ENCODE measurements at regions not wholly inside any gene's neighbourhood (a gene's known extent, or its start where the extent isn't known, plus 50 kb on each side); places are given as distances from the start of the nearest gene placed in this dataset.

DNA sequence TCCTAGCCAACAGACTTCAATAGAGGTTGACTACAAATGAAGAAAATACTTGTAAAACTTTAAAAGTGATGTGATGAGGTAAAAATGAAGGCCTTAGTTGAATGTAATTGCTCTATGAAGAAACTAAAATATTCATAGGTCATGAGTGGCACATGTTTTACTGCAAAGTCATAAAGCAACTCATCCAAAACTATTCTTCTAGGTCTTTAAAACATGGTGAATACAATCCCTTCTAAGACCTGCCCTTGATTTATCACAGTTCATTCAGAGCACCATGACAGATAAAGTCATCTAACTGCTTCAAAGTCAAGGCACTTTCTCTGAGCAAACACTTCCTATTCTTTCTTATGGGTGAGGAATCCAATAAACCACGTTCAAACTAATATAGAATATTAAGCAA lies 713.5 kb downstream of the SORCS1 start (continued):
- TF ChIP-seq, protein P1, sequence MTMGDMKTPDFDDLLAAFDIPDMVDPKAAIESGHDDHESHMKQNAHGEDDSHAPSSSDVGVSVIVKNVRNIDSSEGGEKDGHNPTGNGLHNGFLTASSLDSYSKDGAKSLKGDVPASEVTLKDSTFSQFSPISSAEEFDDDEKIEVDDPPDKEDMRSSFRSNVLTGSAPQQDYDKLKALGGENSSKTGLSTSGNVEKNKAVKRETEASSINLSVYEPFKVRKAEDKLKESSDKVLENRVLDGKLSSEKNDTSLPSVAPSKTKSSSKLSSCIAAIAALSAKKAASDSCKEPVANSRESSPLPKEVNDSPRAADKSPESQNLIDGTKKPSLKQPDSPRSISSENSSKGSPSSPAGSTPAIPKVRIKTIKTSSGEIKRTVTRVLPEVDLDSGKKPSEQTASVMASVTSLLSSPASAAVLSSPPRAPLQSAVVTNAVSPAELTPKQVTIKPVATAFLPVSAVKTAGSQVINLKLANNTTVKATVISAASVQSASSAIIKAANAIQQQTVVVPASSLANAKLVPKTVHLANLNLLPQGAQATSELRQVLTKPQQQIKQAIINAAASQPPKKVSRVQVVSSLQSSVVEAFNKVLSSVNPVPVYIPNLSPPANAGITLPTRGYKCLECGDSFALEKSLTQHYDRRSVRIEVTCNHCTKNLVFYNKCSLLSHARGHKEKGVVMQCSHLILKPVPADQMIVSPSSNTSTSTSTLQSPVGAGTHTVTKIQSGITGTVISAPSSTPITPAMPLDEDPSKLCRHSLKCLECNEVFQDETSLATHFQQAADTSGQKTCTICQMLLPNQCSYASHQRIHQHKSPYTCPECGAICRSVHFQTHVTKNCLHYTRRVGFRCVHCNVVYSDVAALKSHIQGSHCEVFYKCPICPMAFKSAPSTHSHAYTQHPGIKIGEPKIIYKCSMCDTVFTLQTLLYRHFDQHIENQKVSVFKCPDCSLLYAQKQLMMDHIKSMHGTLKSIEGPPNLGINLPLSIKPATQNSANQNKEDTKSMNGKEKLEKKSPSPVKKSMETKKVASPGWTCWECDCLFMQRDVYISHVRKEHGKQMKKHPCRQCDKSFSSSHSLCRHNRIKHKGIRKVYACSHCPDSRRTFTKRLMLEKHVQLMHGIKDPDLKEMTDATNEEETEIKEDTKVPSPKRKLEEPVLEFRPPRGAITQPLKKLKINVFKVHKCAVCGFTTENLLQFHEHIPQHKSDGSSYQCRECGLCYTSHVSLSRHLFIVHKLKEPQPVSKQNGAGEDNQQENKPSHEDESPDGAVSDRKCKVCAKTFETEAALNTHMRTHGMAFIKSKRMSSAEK (CRISPR knock-in tag; IDR thresholded peaks at IDR 0.05; ENCODE audit: borderline replicate concordance) = no peak
- no peak for TF ChIP-seq ZNF138 (CRISPR knock-in tag; conservative IDR thresholded peaks at IDR 0.05)
- TF ChIP-seq NR1H2 (CRISPR knock-in tag; IDR thresholded peaks at IDR 0.05) = no peak
- no peak for TF ChIP-seq NFYB (CRISPR knock-in tag; conservative IDR thresholded peaks at IDR 0.05; ENCODE audit: low read depth)
- TF ChIP-seq, protein P2, sequence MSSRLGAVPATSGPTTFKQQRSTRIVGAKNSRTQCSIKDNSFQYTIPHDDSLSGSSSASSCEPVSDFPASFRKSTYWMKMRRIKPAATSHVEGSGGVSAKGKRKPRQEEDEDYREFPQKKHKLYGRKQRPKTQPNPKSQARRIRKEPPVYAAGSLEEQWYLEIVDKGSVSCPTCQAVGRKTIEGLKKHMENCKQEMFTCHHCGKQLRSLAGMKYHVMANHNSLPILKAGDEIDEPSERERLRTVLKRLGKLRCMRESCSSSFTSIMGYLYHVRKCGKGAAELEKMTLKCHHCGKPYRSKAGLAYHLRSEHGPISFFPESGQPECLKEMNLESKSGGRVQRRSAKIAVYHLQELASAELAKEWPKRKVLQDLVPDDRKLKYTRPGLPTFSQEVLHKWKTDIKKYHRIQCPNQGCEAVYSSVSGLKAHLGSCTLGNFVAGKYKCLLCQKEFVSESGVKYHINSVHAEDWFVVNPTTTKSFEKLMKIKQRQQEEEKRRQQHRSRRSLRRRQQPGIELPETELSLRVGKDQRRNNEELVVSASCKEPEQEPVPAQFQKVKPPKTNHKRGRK (CRISPR knock-in tag; IDR thresholded peaks at IDR 0.05; ENCODE audit: borderline replicate concordance) = no peak

DNA sequence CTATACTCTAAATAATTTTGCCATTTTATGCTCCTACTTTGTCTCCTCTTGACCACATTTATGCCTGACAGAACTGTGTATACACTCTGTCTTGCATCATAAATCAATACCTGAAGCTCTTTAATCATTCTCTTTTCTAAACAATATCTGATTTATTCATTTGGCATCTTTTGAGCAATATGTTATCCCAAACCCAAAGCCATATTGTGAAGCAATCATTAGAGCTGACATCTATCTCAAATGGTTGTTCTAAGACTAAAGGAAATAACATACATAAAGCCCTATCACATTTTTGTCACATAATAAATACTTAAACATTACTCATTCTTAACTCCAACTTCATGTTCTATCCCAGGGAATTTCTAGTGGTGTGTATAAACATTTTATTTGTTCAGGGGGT lies 717.6 kb downstream of the SORCS1 start:
- Mint-ChIP-seq H3K27ac (no peak overlapping the region), H3K4me3 (no peak overlapping the region), H3K4me1 (no peaks in the 10 kb centered on the region), H3K9me3 (peaks cover 7% of the 10 kb centered on the region; the same call in 1 of the 2 replicates), H3K36me3 (no peaks in the 10 kb centered on the region), H3K27me3 (ENCODE audit: low read depth) (no peaks in the 10 kb centered on the region)
- POLR2A ChIA-PET = no interaction called here
- ATAC-seq = no peak
- TF ChIP-seq ZNF121 (CRISPR knock-in tag; IDR thresholded peaks at IDR 0.05) = no peak
- CTCF ChIA-PET = no interaction called here
- no peak for DNase-seq (ENCODE audit: low spot score)

DNA sequence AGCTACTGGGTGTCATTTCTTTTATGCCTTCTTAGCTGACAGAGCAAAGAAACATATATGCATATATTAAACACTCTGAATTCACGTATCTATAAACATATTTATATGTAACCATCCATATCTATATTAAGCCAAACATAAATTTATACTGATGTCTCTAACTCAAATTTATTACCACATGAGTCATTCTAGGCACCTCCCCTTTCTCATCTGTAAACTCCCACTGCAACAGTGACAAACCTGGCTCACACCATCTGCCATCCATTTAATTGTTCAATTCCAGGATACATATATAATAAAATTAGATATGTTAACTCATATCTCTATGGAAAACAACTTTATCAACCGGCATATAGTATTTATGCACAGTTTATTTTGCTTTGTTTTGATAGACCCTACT lies 722.3 kb downstream of the SORCS1 start:
- Mint-ChIP-seq H3K27me3 (ENCODE audit: low read depth) (no peaks in the 10 kb centered on the region), H3K9me3 (peaks cover 7% of the 10 kb centered on the region; the same call in 1 of the 2 replicates), H3K27ac (no peak overlapping the region), H3K4me1 (no peaks in the 10 kb centered on the region), H3K4me3 (no peak overlapping the region), H3K36me3 (no peaks in the 10 kb centered on the region)
- TF ChIP-seq, protein P3, sequence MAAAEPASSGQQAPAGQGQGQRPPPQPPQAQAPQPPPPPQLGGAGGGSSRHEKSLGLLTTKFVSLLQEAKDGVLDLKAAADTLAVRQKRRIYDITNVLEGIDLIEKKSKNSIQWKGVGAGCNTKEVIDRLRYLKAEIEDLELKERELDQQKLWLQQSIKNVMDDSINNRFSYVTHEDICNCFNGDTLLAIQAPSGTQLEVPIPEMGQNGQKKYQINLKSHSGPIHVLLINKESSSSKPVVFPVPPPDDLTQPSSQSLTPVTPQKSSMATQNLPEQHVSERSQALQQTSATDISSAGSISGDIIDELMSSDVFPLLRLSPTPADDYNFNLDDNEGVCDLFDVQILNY (CRISPR knock-in tag; IDR thresholded peaks at IDR 0.05) = no peak
- TF ChIP-seq ELF4 (CRISPR knock-in tag; IDR thresholded peaks at IDR 0.05; ENCODE audit: low read depth) (no peak), NR2C2 (CRISPR knock-in tag; IDR thresholded peaks at IDR 0.05) (no peak), ETV6 (CRISPR knock-in tag; IDR thresholded peaks at IDR 0.05) (no peak), CREB1 (CRISPR knock-in tag; IDR thresholded peaks at IDR 0.05) (no peak), CBFB (CRISPR knock-in tag; IDR thresholded peaks at IDR 0.05; ENCODE audit: low read depth) (no peak), RORB (CRISPR knock-in tag; IDR thresholded peaks at IDR 0.05) (no peak), JUN (CRISPR knock-in tag; IDR thresholded peaks at IDR 0.05) (no peak), TEAD1 (CRISPR knock-in tag; IDR thresholded peaks at IDR 0.05) (no peak), ESRRA (CRISPR knock-in tag; IDR thresholded peaks at IDR 0.05; ENCODE audit: borderline replicate concordance) (no peak)
- TF ChIP-seq, protein P2 (CRISPR knock-in tag; IDR thresholded peaks at IDR 0.05; ENCODE audit: borderline replicate concordance) = no peak
- TF ChIP-seq, protein P4, sequence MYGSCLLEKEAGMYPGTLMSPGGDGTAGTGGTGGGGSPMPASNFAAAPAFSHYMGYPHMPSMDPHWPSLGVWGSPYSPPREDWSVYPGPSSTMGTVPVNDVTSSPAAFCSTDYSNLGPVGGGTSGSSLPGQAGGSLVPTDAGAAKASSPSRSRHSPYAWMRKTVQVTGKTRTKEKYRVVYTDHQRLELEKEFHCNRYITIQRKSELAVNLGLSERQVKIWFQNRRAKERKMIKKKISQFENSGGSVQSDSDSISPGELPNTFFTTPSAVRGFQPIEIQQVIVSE (CRISPR knock-in tag; IDR thresholded peaks at IDR 0.05; ENCODE audit: borderline replicate concordance) = no peak
- TF ChIP-seq, protein P5, sequence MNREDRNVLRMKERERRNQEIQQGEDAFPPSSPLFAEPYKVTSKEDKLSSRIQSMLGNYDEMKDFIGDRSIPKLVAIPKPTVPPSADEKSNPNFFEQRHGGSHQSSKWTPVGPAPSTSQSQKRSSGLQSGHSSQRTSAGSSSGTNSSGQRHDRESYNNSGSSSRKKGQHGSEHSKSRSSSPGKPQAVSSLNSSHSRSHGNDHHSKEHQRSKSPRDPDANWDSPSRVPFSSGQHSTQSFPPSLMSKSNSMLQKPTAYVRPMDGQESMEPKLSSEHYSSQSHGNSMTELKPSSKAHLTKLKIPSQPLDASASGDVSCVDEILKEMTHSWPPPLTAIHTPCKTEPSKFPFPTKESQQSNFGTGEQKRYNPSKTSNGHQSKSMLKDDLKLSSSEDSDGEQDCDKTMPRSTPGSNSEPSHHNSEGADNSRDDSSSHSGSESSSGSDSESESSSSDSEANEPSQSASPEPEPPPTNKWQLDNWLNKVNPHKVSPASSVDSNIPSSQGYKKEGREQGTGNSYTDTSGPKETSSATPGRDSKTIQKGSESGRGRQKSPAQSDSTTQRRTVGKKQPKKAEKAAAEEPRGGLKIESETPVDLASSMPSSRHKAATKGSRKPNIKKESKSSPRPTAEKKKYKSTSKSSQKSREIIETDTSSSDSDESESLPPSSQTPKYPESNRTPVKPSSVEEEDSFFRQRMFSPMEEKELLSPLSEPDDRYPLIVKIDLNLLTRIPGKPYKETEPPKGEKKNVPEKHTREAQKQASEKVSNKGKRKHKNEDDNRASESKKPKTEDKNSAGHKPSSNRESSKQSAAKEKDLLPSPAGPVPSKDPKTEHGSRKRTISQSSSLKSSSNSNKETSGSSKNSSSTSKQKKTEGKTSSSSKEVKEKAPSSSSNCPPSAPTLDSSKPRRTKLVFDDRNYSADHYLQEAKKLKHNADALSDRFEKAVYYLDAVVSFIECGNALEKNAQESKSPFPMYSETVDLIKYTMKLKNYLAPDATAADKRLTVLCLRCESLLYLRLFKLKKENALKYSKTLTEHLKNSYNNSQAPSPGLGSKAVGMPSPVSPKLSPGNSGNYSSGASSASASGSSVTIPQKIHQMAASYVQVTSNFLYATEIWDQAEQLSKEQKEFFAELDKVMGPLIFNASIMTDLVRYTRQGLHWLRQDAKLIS (CRISPR knock-in tag; IDR thresholded peaks at IDR 0.05; ENCODE audit: borderline replicate concordance) = no peak
- no peak for ATAC-seq
- ChIA-PET CTCF (no interaction called here), POLR2A (interaction anchor here (0.6 kb wide), 1 partner anchor 118 kb away, joined by 3 read pairs; no protein-coding TSS in a partner anchor)
- no peak for DNase-seq (ENCODE audit: low spot score)
